HG03460 (cell line): ENCODE measurements at regions not wholly inside any gene's neighbourhood (a gene's known extent, or its start where the extent isn't known, plus 50 kb on each side); places are given as distances from the start of the nearest gene placed in this dataset.

Experiments
- ATAC-seq: cut with Tn5 transposase; IDR thresholded peaks from one replicate; pipeline ENCODE4 v1.9.1; 2021; ENCODE audit not compliant: unreplicated experiment

DNA sequence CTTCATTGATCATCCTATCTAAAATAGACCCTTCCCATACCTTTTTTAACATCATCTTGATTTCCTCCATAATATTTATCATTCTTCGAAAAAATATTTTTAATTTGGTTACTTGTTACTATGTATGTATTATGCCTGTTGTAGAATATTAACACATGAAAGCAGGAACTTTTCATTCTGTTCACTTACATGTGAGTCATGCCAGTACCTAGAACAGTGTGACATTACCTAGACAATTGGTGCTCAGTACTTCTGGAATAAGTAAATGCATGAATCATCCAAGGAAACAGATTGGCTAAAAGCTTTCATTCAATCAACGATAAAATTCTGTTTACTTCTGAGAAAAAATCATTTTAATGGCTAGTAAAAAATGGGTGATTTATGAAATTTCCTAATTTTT, 76.4 kb downstream of the CXXC4 start:
- no peak for ATAC-seq

DNA sequence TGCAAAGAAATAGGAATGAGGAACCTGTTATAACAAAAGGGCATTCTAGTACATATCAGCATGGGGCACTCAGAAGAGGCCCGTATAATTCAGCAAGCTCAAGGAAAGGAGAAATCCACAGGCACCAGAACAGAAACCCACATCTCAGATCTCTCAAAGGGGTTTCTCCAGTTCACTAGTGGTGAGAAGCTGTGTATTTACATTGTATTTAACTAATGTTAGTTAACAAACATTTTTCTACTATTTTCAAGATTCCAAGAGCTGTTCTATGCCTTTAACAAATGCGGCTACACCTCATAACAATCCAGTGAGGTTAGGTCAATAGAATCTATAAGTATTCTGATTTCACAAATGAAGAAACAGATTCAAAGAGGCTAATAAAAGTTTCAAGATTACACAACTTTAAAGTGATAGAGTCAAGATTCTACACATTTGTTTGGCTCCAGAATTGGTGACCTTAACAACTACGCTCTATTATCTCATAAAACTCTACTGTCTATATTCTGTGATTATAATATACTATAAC, 77.3 kb downstream of the CXXC4 start:
- no peak for ATAC-seq

DNA sequence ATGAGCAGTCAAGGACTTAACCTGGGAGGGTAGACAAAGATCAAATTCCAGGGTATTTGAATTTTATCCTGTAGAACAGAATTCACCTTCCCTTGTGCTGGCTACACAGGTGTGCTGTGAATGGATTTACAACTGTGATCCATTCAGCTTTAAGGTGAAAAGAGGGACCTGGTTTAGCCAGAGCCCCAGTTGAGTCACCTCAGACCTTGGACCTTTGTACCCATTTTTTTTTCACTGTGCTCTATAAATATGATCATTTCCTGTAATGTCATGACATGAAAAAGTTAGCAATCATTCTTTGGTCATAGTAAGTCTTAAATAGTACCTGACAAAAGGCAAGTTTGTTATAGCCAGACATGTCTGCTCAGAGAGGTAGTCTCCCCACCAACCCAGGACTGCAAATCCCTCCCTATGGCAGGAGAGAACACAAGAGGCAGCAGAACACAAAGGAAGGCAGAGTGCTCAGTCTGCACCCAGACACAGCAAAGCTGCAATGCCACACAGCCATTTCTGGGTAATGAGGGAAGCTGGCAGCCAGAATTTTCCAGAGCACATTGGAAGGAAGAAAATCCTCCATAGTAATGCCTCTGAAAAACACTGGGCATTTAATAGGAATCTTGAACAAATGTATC, 77.9 kb downstream of the CXXC4 start:
- ATAC-seq, result no peak

DNA sequence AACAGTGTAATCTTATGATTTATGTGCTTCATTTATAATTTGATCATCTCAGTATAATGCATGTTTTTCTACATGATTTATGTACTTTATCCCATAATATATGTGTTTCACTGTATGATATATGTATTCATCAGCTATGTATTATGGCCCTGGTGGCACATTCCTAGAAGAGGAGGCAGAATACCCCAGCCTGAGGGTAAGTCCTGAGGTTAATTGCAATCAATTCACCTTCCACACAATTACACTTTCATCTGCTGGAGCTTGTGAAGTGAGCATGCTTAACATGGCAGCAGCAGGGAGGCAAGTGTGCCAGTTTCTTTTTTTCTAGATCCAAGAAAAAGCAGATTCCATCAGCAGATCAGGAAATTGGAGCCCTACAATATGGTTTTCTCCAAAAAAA, 81.2 kb downstream of the CXXC4 start:
- no peak for ATAC-seq

DNA sequence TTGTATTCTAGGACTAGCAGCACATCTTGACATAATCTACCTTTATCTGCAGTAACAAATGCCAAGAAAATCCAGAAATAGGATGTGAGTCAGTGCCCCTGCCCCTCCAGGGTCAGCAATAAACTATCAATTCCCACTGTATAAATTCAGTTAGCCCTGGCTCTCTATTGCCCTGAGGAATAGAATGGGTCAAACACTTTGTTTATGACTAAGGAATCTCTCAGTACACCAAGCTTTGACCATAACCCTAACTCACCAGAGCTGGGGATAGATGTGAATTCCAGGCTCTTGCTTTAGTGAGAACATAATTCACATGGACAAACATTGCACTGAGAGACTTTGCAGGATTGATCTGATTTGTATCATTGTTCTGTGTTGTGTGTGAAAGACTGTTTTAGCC, 82.3 kb downstream of the CXXC4 start:
- no peak for ATAC-seq

DNA sequence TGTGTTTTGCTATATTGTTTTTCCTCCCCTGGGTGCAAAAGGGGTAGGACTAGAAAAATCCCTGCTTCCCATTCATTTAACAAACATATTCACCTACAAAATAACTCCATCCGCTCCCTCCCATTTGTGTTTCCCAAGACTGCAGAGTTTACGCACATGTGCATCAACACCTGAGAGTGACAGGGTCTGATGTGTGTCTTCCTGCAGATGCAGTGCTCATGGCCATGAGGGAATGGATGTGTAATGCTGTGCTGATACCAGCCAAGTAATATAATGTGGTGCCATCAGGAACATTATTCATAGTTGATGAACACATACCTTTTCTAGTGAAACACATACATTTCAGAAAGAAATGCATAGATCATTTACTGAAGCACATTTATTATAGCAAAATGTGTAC, 83.2 kb downstream of the CXXC4 start:
- no peak for ATAC-seq

DNA sequence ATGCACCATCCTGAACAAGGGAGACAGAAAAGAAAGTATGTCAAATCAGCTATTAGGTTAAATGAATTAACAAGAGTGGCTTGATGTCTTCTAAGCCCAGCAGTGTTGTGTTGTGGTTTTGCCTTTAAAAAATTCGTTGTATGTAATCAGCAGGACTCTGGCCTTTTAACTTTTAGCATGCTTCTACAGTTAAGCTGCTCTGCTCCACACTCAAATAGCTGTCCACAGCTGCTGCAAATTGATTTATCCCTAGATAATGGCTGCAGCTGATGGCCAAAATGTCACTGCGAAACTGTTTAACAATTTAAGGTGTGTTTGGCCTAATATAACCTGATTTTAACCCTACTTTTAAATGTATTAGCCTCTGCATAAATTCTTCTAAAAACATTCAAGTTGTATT, 85.8 kb downstream of the CXXC4 start:
- no peak for ATAC-seq

DNA sequence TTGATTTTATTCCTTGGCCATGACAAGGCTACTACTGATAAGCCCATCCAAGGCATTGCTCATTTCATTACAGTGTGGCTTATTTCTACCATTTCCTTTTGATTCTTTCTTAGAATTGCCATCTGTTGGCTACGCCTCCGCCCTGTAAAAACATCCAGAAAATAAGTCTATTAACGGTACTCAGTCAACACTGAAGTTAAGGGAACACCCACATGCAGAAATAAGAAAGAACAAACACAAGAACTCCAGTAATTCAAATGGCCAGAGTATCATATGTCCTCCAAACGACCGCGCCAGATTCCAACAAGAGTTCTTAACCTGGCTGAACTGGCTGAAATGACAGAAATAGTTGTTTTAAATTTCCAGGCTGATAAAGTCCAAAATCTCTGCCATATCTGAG, 90.3 kb downstream of the CXXC4 start:
- no peak for ATAC-seq

DNA sequence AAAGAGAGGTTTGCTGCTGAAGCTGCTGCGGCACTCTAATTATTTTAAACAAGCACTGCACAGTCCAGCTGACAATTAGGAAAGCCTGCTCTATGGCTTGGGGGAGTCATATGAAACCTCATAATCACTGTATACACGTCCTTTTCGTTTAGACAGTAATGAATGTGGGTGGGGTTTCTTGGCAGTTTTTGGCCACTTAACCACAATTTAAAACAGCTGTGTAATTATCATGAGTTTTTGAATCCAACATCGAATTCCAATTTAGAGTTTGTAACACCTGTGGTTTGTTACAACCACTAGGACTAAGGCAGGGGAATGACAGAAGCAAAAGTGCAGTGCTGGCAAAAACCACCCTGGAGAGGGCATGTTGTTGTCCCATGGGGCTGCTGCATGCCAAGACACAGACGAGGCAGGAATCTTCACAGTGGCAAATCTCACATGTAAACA, 99.5 kb downstream of the CXXC4 start:
- no peak for ATAC-seq

DNA sequence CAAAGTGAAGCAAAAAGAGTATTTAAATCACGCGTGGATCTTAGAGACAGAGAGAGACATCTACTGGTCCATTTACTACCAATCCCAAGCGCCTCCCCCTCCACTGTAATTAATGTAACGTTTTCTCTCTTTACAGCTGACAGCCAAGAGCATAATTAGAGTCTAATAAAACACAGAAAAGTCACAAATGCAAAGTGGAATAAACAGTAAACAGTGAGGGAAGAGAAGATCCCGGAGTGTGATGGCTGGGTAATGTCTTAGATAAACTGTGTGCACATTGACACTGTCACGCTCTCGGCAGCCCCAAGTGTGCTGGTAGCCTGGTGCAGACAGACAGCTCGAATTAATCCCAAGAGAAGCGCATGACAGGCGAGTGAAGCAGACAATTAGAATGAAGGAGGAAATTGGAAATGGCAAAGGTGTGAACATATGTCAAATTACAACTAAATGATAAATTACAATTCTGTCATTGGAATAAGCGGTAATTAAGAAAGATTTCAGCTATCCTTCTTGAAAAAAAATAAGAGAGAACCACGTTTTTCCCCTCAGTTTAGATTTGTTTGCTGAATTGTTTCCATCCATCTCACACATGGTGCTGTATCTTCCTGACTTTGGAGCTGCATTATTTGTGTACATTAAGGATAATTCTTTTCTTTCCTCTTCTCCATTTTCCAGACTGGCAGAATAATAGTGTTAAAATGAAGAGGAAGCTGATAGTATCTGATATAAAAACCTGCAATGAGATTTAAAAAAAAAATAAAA, 100.1 kb downstream of the CXXC4 start:
- no peak for ATAC-seq

DNA sequence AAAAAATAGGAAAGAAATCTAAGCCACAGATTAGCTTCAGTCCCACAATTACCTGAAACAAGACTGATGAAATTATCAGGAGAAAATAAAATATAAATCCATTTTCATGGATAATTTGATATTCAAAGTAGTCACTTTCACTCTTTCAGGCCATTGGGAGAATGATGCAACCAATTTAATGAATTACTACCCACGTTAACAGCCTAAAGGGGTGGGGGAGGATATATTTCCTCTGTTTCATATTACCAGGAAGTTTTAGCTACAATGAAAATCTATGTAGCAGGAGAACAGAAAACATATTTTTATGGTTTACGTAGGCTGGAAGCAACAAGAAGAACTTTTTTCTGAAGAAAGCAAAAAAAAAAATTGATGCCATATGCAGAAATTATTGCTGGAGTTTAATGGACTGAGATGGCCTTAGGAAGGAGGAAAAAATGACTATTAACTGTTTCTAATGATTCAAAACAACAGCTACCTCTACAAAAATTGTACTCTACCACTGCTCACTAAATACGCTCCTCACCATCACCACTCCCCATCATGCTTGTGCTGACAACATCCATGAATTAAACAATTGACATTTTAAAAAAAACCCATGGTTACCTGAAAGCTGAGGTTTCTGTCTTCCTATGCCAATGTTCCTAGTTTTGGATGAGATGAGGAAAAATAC, 100.9 kb downstream of the CXXC4 start:
- ATAC-seq, result no peak

DNA sequence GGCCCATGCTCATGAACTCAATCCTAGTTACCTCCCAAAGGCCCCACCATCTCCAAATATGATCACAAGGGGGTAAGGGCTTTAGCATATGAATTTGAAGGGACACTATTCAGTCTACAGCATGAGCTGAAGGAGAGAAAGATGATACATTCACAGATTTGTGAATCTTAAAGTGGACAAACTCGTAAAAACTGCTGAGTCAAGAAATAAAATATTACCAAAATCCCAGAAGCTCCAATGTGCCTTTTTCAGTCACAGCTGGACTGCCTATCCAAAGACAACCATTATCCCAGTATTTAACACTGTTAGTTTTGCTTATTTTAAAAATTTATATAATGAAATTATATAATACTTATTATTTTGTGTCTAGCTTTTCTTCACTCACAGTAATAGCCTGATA, 109.0 kb downstream of the CXXC4 start:
- no peak for ATAC-seq

DNA sequence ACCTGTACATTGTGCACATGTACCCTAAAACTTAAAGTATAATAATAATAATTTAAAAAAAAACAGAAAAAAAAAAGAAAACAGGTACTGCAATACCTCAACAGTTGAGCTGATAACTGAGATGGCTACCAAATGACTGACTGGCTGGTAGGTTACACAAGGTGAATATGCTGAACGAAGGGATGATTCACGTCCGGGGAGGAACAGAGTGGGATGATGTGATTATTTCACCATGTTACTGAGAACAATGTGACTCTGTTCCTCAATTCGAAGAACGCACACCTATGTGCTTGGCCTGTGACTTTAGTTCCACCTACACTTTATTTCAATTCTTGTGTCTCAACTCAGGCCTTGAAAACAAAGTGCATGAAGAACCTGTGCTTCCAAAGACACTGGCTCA, 111.7 kb downstream of the CXXC4 start:
- ATAC-seq, result no peak

DNA sequence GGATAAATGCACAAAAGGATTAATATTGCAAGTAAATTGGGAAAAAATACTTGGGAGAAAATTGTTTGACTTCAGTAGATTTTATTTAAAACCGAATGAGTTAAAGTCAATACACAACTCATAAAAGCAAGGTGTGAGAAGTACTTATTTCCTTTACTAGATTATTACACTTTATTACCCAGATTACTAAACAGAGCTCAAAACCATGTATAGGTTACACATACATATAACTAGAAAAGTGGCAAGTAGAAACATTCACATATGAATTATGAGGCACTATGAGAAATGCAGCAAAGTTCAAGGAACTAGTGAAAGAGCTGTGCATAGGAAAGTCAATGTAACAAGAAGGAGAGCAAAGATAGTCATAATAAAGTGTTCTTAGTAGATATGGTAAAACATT, 113.0 kb downstream of the CXXC4 start:
- ATAC-seq, result no peak

DNA sequence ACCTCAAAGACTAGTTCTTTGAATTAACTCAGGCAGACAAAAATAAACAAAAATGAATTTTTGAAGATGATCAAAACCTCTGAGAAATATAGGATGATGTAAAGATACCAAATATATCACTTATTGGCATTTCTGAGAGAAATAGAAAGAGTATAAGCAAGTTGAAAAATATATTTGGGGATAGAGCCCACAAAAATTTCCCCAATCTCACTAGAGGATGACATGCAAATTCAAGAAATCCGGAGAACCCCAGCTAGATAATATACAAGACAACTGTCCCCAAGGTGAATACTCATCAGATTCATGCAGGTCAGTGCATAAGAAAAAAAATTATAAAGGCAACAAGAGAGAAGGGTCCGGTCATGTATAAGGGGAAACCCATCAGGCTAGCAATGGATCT, 129.1 kb downstream of the CXXC4 start:
- ATAC-seq, result no peak

DNA sequence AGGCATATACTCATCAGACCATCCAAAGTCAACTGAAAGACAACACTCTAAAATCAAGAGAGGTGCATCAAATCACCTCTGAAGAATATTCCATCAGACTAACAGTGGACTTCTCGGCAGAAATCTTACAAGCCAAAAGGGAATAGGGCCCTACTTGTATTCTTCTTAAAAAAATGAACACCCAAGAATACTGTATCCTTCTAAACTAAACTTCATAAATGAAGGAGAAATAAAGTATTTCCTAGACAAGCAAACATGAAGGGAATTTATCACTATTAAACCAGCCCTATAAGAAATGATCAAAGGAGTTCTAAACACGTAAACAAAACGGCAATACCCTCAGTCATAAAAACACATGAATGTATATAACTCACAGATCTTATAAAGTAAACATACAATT, 141.2 kb downstream of the CXXC4 start:
- no peak for ATAC-seq

DNA sequence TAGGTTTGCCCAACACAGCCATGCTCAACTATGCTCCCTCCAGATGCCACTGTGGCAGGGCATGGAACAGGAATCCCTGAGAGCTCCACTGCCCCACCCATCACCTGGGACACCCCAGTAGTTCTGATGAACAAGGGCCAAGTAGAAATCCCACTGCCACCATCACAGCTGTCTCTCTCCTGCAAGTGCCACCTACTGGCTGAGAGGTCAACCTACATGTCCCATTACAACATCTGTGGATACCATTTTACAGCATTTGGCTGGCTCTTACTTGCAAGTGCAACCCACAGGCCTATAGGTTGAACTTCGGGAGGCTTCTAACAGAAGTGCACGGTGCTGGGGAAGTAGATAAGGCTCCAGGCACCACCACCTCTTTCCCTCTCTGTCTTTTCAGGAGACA, 142.5 kb downstream of the CXXC4 start:
- no peak for ATAC-seq

DNA sequence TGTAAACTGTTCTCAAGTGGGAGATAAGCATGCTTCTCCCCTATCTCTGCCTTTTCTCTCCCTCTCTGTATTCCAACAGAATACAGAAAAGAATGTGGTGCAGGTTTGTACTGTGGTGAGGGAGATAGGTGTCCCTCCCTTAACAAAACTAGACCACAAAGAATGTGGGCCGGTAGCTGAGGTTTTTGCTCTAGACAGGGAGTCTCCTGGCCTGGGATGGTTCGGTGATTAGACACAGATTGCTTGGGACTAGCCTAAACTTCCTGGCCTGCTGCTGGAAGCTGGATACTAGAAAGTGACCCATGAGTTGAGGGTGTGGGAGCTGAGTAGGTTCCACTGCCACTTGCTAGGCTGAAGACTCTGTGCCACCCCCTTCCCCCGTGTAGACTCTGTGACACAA, 143.0 kb downstream of the CXXC4 start:
- ATAC-seq, result no peak

DNA sequence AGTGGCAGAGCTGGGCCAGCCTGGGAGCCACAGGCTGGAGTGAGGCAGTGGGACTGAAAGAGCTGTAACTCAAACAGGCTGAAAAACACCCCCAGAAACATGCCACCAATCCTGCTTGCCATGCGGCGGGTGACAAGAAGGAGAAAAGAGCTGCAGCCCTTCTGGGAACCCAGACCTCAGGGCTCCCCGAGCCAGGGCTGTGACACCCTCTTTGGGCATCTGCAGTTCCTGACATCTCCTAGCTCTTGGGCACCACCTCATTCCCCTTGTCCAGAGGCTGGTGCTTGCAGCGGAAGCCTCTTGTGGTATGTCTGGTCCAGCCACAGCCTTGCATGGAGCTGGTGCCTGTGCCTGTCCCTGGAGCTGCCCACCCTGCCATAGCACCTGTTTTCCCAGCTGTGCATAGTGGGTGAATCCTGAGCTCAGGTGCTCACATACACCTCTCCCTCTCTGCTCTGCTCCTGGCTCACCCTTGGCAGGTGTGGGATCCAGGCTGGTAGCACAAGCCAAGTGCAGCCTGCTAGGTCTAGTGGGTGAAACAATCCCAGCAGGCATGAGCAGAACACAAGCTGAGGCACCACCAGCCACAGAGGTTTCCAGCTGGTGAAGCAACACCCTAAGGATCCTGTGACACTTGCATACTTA, 149.0 kb downstream of the CXXC4 start:
- ATAC-seq, result no peak

DNA sequence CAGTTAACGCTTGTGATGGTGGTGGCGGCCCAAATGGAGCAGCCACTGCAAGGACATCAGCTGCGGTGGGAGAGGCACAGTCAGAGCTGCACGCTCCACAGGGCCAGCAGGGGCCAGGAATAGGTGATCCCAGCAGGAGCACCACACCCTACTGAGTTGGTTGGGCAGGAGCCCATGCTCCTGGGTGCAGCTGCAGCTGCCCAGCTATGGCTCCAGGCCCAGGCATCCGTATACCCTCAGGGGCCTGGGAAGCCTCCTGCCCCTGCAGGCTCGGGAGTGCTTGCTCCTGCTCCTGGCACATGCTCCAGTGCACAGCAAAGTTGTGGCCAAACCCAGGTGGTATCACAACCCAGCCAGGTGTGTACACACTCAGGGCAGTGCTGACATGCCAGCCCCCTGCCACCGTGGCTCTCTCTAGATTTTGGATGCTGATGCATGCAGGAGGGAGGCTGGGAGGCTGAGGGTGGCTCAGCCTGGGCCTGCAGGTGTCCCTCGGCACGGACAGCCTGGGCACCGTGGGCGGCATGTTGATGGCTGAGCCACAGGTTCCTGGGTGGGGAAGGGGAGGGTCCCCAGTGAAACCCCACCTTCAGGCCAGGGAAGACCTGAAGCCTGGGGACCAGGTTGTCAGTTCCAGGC, 150.2 kb downstream of the CXXC4 start:
- ATAC-seq, result no peak

DNA sequence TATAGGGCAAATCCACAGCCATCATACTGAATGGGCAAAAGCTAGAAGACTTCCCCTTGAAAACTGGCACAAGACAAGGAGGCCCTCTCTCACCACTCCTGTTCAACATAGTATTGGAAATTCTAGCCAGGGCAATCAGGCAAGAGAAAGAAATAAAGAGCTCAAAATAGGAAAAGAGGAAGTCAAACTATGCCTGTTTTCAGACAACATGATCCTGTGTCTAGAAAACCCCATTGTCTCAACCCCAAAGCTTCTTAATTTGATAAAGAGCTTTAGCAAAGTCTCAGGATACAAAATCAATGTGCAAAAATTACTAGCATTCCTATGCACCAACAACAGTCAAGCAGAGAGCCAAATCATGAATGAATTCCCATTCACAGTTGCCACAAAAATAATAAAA, 160.3 kb downstream of the CXXC4 start:
- ATAC-seq, result no peak
